OCI-LY7 (cell line): ENCODE measurements at regions not wholly inside any gene's neighbourhood (a gene's known extent, or its start where the extent isn't known, plus 50 kb on each side); places are given as distances from the start of the nearest gene placed in this dataset.

ENCODE experiments used
- BruUV-seq: library from RNA; stranded (reverse); fragments of 400-500 nt; replicated peaks from 2 replicates; lab custom pipeline; 2021; lab: Mats Ljungman, UMichigan
- CTCF ChIA-PET: fragments of 300-600 bp; sonication (Branson Sonifier 250); formaldehyde crosslinking; loops from one replicate; lab custom pipeline; 2022; ENCODE audit warnings: antibody characterized with exemption; ENCODE audit not compliant: unreplicated experiment; lab: Charles Lee
- POLR2A ChIA-PET: fragments of 300-600 bp; sonication (Branson Sonifier 250); formaldehyde crosslinking; loops from one replicate; lab custom pipeline; 2022; ENCODE audit warnings: antibody characterized with exemption; lab: Charles Lee
- DNase-seq: peaks from one replicate; pipeline ENCODE4 v3.0.0-alpha.2; 2015; ENCODE audit warnings: low spot score
- H2AFZ ChIP-seq: fragments of 200-600 bp; sonication (generic), shearing (Covaris generic); 2 replicates; pipeline ENCODE4 v1.6.1; 2014; ENCODE audit warnings: mild to moderate bottlenecking, antibody characterized with exemption, low read length, moderate library complexity
- H3K27ac ChIP-seq: fragments of 200-600 bp; sonication (generic); 2 replicates; pipeline ENCODE4 v1.5.1; 2014; ENCODE audit warnings: mixed run types, low read depth, mild to moderate bottlenecking, moderate library complexity, low read length, inconsistent platforms; ENCODE audit not compliant: poor library complexity, severe bottlenecking
- H3K36me3 ChIP-seq: fragments of 200-600 bp; sonication (generic); 2 replicates; pipeline ENCODE4 v1.6.1; 2014; ENCODE audit warnings: mild to moderate bottlenecking, antibody characterized with exemption, low read length, moderate library complexity, mixed read lengths; ENCODE audit not compliant: insufficient read depth
- H3K4me1 ChIP-seq: fragments of 200-600 bp; sonication (generic); 2 replicates; pipeline ENCODE4 v1.5.1; 2014; ENCODE audit warnings: mild to moderate bottlenecking, low read length; ENCODE audit not compliant: insufficient read depth, poor library complexity, severe bottlenecking
- H3K4me2 ChIP-seq: fragments of 200-600 bp; sonication (generic); 2 replicates; pipeline ENCODE4 v1.6.1; 2014; ENCODE audit warnings: mild to moderate bottlenecking, low read length
- H3K4me3 ChIP-seq: fragments of 200-600 bp; sonication (generic); 2 replicates; pipeline ENCODE4 v1.5.1; 2014; ENCODE audit warnings: mild to moderate bottlenecking, low read depth, low read length; ENCODE audit not compliant: poor library complexity, severe bottlenecking
- H3K79me2 ChIP-seq: fragments of 200-600 bp; sonication (generic); 2 replicates; pipeline ENCODE4 v1.6.1; 2016; ENCODE audit warnings: low read depth, mild to moderate bottlenecking, low read length, moderate library complexity, mixed read lengths; ENCODE audit not compliant: insufficient read depth
- H3K9me2 ChIP-seq: fragments of 200-600 bp; sonication (generic); 2 replicates; pipeline ENCODE4 v1.6.1; 2016; ENCODE audit warnings: mild to moderate bottlenecking, low read length, mixed read lengths; ENCODE audit not compliant: insufficient read depth
- H3K9me3 ChIP-seq: fragments of 200-600 bp; sonication (generic); 2 replicates; pipeline ENCODE4 v1.6.1; 2014; ENCODE audit warnings: mild to moderate bottlenecking, mixed run types, low read length, mixed read lengths
- H4K20me1 ChIP-seq: fragments of 200-600 bp; sonication (generic); 2 replicates; pipeline ENCODE4 v1.6.1; 2014; ENCODE audit warnings: mild to moderate bottlenecking, antibody characterized with exemption, low read length, moderate library complexity, mixed read lengths; ENCODE audit not compliant: insufficient read depth
- EZH2phosphoT487 ChIP-seq: fragments of 200-600 bp; sonication (generic); IDR thresholded peaks from 2 replicates; pipeline ENCODE4 v1.6.1; 2018; ENCODE audit warnings: low read depth, borderline replicate concordance, mild to moderate bottlenecking, mixed run types, antibody characterized with exemption, low read length, moderate library complexity, mixed read lengths
- intact Hi-C: fragments of 100-400 bp; cut with micrococcal nuclease; formaldehyde crosslinking; loops from one replicate; pipeline ENCODE4 v1.10.0; 2022; ENCODE audit not compliant: unreplicated experiment
- TF ChIP-seq, protein P1 (sequence below): fragments of 200-600 bp; sonication (generic); conservative IDR thresholded peaks from 2 replicates; pipeline ENCODE4 v1.5.1; 2014; ENCODE audit warnings: mild to moderate bottlenecking, antibody characterized with exemption, low read length, moderate library complexity, mixed read lengths

DNA sequence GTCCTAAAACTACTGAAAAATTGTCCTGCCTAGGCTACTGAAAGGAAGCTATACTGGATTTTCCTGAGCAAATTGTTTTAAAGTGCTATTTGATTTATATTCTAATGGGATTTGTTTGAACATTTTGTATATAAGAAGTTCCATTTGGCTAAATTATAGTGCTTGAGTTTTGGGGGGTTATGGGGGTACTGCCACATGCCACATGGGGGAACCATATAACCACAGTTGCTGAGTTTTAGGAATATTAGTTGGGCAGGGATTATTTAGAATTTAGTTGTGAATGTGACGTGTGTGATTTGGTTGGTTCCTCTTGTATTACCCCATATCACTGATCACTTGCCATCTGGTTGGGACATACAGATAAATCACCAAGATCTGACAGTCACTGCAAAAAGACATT, 224.5 kb upstream of the TAPT1 start:
- Histone ChIP-seq H3K4me2 (no peak overlapping the region), H3K27ac (no peak overlapping the region), H3K9me2 (no peaks in the 10 kb centered on the region), H3K4me3 (no peak overlapping the region), H3K9me3 (no peaks in the 10 kb centered on the region), H2AFZ (no peak overlapping the region), H3K36me3 (no peaks in the 10 kb centered on the region), H4K20me1 (no peaks in the 10 kb centered on the region), H3K79me2 (no peaks in the 10 kb centered on the region), H3K4me1 (no peaks in the 10 kb centered on the region)
- POLR2A ChIA-PET, result no interaction called here
- BruUV-seq, result no TSS peak
- CTCF ChIA-PET, result no interaction called here
- no peak for DNase-seq
- intact Hi-C loops, result no loop called here
- TF ChIP-seq EZH2phosphoT487, result no peak
- TF ChIP-seq, protein P1, sequence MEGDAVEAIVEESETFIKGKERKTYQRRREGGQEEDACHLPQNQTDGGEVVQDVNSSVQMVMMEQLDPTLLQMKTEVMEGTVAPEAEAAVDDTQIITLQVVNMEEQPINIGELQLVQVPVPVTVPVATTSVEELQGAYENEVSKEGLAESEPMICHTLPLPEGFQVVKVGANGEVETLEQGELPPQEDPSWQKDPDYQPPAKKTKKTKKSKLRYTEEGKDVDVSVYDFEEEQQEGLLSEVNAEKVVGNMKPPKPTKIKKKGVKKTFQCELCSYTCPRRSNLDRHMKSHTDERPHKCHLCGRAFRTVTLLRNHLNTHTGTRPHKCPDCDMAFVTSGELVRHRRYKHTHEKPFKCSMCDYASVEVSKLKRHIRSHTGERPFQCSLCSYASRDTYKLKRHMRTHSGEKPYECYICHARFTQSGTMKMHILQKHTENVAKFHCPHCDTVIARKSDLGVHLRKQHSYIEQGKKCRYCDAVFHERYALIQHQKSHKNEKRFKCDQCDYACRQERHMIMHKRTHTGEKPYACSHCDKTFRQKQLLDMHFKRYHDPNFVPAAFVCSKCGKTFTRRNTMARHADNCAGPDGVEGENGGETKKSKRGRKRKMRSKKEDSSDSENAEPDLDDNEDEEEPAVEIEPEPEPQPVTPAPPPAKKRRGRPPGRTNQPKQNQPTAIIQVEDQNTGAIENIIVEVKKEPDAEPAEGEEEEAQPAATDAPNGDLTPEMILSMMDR, result no peak

DNA sequence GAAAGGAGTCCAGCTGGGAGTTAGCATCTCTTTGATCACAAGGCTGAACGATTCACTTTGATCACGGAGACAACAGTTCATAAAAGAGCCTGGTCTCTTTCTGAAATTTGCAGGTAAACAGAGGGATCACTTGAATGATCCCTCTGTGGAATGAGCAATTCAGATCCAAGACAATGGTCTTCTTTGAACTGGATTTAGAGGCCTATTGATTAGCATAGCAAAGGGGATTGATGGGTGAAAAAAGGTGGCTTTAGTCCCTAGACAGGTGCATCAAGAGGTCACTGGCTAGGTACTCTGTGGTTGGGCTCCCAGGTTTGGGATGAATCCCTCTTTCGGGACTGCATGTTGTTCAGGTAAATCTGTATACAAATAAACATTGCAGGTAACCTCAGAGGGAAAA, 223.8 kb upstream of the TAPT1 start:
- CTCF ChIA-PET, result no interaction called here
- Histone ChIP-seq H3K9me2 (no peaks in the 10 kb centered on the region), H3K4me2 (no peak overlapping the region)

DNA sequence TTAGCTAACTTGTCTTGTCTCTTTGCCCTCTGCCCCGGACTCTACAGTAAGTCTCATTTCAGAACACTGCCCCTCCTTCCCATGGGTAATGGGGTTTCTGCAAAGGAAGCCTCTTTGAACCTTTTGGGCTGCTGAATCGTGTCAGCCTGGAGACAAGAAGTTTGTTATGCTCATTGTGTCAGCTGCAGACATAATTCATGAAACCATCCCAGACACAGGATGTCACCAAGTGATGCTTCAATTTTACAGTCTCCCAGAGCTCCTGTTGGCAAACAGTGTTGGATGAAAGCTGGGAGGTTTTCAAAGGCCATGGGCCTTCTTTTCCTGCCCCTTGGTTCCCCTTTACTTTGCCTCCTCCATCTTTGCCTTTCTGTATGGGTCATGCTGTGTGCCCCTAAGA, 223.1 kb upstream of the TAPT1 start:
- no peak for DNase-seq
- TF ChIP-seq, protein P1, result no peak
- TF ChIP-seq EZH2phosphoT487, result no peak
- H3K79me2 ChIP-seq, result no peaks in the 10 kb centered on the region
- no peaks in the 10 kb centered on the region for H3K36me3 ChIP-seq
- no peaks in the 10 kb centered on the region for H3K9me3 ChIP-seq
- H2AFZ ChIP-seq, result no peak overlapping the region
- ChIA-PET POLR2A (interaction anchor here (0.9 kb wide), 1 partner anchor 17 kb away, joined by 3 read pairs; no protein-coding TSS in a partner anchor), CTCF (no interaction called here)
- H3K9me2 ChIP-seq, result no peaks in the 10 kb centered on the region
- no peaks in the 10 kb centered on the region for H3K4me1 ChIP-seq
- H4K20me1 ChIP-seq, result no peaks in the 10 kb centered on the region
- no TSS peak for BruUV-seq
- H3K4me3 ChIP-seq, result no peak overlapping the region
- intact Hi-C loops, result no loop called here
- no peak overlapping the region for H3K4me2 ChIP-seq
- no peak overlapping the region for H3K27ac ChIP-seq

More for the DNA sequence above, 223.8 kb upstream of the TAPT1 start:
- POLR2A ChIA-PET, result no interaction called here
- Histone ChIP-seq H3K9me3 (no peaks in the 10 kb centered on the region), H3K79me2 (no peaks in the 10 kb centered on the region), H3K4me1 (no peaks in the 10 kb centered on the region), H3K36me3 (no peaks in the 10 kb centered on the region), H2AFZ (no peak overlapping the region), H4K20me1 (no peaks in the 10 kb centered on the region), H3K4me3 (no peak overlapping the region), H3K27ac (no peak overlapping the region)
- no peak for TF ChIP-seq EZH2phosphoT487
- TF ChIP-seq, protein P1, result no peak
- intact Hi-C loops, result no loop called here
- DNase-seq, result no peak
- BruUV-seq, result no TSS peak
